B cell (primary cell): ENCODE measurements at regions not wholly inside any gene's neighbourhood (a gene's known extent, or its start where the extent isn't known, plus 50 kb on each side); places are given as distances from the start of the nearest gene placed in this dataset.

Experiments used
- EZH2 ChIP-seq: IDR thresholded peaks from 2 replicates; pipeline ENCODE4 v1.6.1; 2012; ENCODE audit warnings: borderline replicate concordance, low read depth, mild to moderate bottlenecking, moderate library complexity, low read length; ENCODE audit not compliant: insufficient read depth, poor library complexity, severe bottlenecking
- TF ChIP-seq, protein P1 (sequence below): fragments of 200-600 bp; IDR thresholded peaks from one replicate; pipeline ENCODE4 v1.8.0; 2022; ENCODE audit warnings: antibody characterized with exemption, mild to moderate bottlenecking

DNA sequence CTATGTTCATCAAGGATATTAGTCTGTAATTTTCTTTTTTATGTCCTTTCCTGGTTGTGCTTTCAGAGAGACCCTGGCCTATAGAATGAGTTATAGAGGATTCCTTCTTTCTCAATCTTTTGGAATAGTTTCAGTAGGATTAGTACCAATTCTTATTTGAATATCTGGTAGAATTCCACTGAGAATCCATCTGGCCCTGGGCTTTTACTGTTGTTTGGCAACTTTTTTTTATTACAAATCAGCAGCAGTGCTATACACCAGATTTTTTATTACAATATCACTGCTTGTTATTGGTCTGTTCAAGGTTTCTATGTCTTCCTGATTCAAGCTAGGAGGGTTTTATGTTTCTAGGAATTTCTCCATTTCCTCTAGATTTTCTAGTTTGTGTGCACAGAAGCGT lies 50.0 kb upstream of the NRSN1 start:
- no peak for TF ChIP-seq EZH2
- TF ChIP-seq, protein P1, sequence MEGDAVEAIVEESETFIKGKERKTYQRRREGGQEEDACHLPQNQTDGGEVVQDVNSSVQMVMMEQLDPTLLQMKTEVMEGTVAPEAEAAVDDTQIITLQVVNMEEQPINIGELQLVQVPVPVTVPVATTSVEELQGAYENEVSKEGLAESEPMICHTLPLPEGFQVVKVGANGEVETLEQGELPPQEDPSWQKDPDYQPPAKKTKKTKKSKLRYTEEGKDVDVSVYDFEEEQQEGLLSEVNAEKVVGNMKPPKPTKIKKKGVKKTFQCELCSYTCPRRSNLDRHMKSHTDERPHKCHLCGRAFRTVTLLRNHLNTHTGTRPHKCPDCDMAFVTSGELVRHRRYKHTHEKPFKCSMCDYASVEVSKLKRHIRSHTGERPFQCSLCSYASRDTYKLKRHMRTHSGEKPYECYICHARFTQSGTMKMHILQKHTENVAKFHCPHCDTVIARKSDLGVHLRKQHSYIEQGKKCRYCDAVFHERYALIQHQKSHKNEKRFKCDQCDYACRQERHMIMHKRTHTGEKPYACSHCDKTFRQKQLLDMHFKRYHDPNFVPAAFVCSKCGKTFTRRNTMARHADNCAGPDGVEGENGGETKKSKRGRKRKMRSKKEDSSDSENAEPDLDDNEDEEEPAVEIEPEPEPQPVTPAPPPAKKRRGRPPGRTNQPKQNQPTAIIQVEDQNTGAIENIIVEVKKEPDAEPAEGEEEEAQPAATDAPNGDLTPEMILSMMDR, result no peak
